T-helper 2 cell (primary cell): ENCODE measurements at regions not wholly inside any gene's neighbourhood (a gene's known extent, or its start where the extent isn't known, plus 50 kb on each side); places are given as distances from the start of the nearest gene placed in this dataset.

Source experiments
- DNase-seq, 5 experiments: peaks; one replicate each; pipeline versions ENCODE4 v3.0.0 to v3.0.0-alpha.2; 2012 to 2022

- no peak for DNase-seq
Observed at GRCh38 chr7:21030237-21030871, 243.7 kb upstream of the SP8 start.

- DNase-seq: no peak
Observed at GRCh38 chr7:21041252-21041651, 254.6 kb upstream of the SP8 start.

- DNase-seq: no peak
Observed at GRCh38 chr7:21041666-21042065, 255.0 kb upstream of the SP8 start.

- no peak for DNase-seq
Observed at GRCh38 chr7:21044384-21044783, 257.7 kb upstream of the SP8 start.

GRCh38 chr7:21044913-21045568, 258.4 kb upstream of the SP8 start:
- DNase-seq: no peak

- DNase-seq: no peak
Observed at GRCh38 chr7:21051865-21052264, 265.2 kb upstream of the SP8 start.

GRCh38 chr7:21054427-21055112, 267.9 kb upstream of the SP8 start:
- DNase-seq: no peak

- DNase-seq: no peak
Observed at GRCh38 chr7:21059069-21059468, 272.4 kb upstream of the SP8 start.

GRCh38 chr7:21063106-21063505, 276.4 kb upstream of the SP8 start:
- no peak for DNase-seq

GRCh38 chr7:21064698-21065648, 278.3 kb upstream of the SP8 start:
- no peak for DNase-seq

- DNase-seq: no peak
Observed at GRCh38 chr7:21066221-21066620, 279.5 kb upstream of the SP8 start.

- DNase-seq: no peak
Observed at GRCh38 chr7:21067216-21067615, 280.5 kb upstream of the SP8 start.

GRCh38 chr7:21070571-21071090, 283.9 kb upstream of the SP8 start:
- DNase-seq: no peak

- DNase-seq: no peak
Observed at GRCh38 chr7:21071561-21072501, 285.1 kb upstream of the SP8 start.

GRCh38 chr7:21076054-21076453, 289.4 kb upstream of the SP8 start:
- no peak for DNase-seq

- DNase-seq: no peak
Observed at GRCh38 chr7:21076574-21076973, 289.9 kb upstream of the SP8 start.

GRCh38 chr7:21077602-21078001, 290.9 kb upstream of the SP8 start:
- no peak for DNase-seq

- DNase-seq: no peak
Observed at GRCh38 chr7:21084286-21084685, 297.6 kb upstream of the SP8 start.

- no peak for DNase-seq
Observed at GRCh38 chr7:21086688-21087087, 300.0 kb upstream of the SP8 start.

- no peak for DNase-seq
Observed at GRCh38 chr7:21089653-21090052, 303.0 kb upstream of the SP8 start.
